SU-DHL-6 (cell line): ENCODE measurements at regions not wholly inside any gene's neighbourhood (a gene's known extent, or its start where the extent isn't known, plus 50 kb on each side); places are given as distances from the start of the nearest gene placed in this dataset.
"Not testable (repeated sequence)": the region's sequence is repeated elsewhere in the genome, so short reads cannot be mapped to it uniquely, and the experiment has no call there.

Experiments used
- H2AFZ ChIP-seq: fragments of 200-600 bp; sonication (generic); 2 replicates; pipeline ENCODE4 v1.6.1; 2014; ENCODE audit warnings: low read depth, mild to moderate bottlenecking, moderate library complexity, mixed read lengths, antibody characterized with exemption, low read length; ENCODE audit not compliant: severe bottlenecking
- H3F3A ChIP-seq: fragments of 200-600 bp; shearing (Covaris generic); 2 replicates; pipeline ENCODE4 v1.6.0; 2016; ENCODE audit warnings: antibody characterized with exemption, mild to moderate bottlenecking; ENCODE audit not compliant: insufficient read depth
- H3K27ac ChIP-seq: fragments of 200-600 bp; sonication (generic); 2 replicates; pipeline ENCODE4 v1.5.1; 2016; ENCODE audit warnings: low read depth, mild to moderate bottlenecking, low read length, moderate library complexity, mixed read lengths
- H3K27me3 ChIP-seq: fragments of 200-600 bp; sonication (generic), shearing (Covaris generic); 2 replicates; pipeline ENCODE4 v1.6.0; 2014; ENCODE audit warnings: mild to moderate bottlenecking, low read length
- H3K36me3 ChIP-seq: fragments of 200-600 bp; sonication (generic); 2 replicates; pipeline ENCODE4 v1.6.1; 2014; ENCODE audit warnings: mild to moderate bottlenecking, low read length, mixed read lengths
- H3K4me2 ChIP-seq: fragments of 300-600, 200-600 bp; shearing (Covaris generic), sonication (generic); 2 replicates; pipeline ENCODE4 v1.6.0; 2014; ENCODE audit warnings: low read length, low read depth, mild to moderate bottlenecking; ENCODE audit not compliant: poor library complexity, severe bottlenecking
- H3K4me3 ChIP-seq: fragments of 200-600 bp; sonication (generic); 2 replicates; pipeline ENCODE4 v1.5.1; 2014; ENCODE audit warnings: antibody characterized with exemption, low read length, mild to moderate bottlenecking, mixed read lengths; ENCODE audit not compliant: insufficient read depth, poor library complexity, severe bottlenecking
- H3K79me2 ChIP-seq: fragments of 200-600 bp; sonication (generic); 2 replicates; pipeline ENCODE4 v1.6.1; 2014; ENCODE audit warnings: mild to moderate bottlenecking, low read length, moderate library complexity; ENCODE audit not compliant: insufficient read depth
- H3K9ac ChIP-seq: fragments of 200-600 bp; sonication (generic); 2 replicates; pipeline ENCODE4 v1.7.0; 2014; ENCODE audit warnings: mild to moderate bottlenecking, low read length
- H3K9me2 ChIP-seq: fragments of 200-600 bp; sonication (generic); replicated peaks from 2 replicates; pipeline ENCODE4 v1.6.1; 2014; ENCODE audit warnings: low read length; ENCODE audit not compliant: insufficient read depth
- H3K9me3 ChIP-seq: fragments of 200-600 bp; sonication (generic); 2 replicates; pipeline ENCODE4 v1.6.1; 2014; ENCODE audit warnings: low read length, mixed read lengths; ENCODE audit not compliant: insufficient read depth
- H4K20me1 ChIP-seq: fragments of 200-600 bp; sonication (generic); 2 replicates; pipeline ENCODE4 v1.6.1; 2014; ENCODE audit warnings: low read depth, mild to moderate bottlenecking, antibody characterized with exemption, low read length, moderate library complexity, mixed read lengths
- CTCF ChIP-seq: fragments of 200-600 bp; sonication (generic); IDR thresholded peaks from one replicate; pipeline ENCODE4 v1.5.1; 2017; ENCODE audit warnings: antibody characterized with exemption, mild to moderate bottlenecking, low read length, moderate library complexity; ENCODE audit not compliant: insufficient read depth, poor library complexity, severe bottlenecking
- EZH2phosphoT487 ChIP-seq: fragments of 200-600 bp; sonication (generic), shearing (Covaris generic); conservative IDR thresholded peaks from 2 replicates; pipeline ENCODE4 v1.6.1; 2018; ENCODE audit warnings: mild to moderate bottlenecking, antibody characterized with exemption, low read length, moderate library complexity, mixed read lengths

- no peak overlapping the region for H3K4me2 ChIP-seq
- no peaks in the 10 kb centered on the region for H3F3A ChIP-seq
- no peaks in the 10 kb centered on the region for H3K79me2 ChIP-seq
- TF ChIP-seq CTCF = no peak
- TF ChIP-seq EZH2phosphoT487 = no peak
- no peaks in the 10 kb centered on the region for H4K20me1 ChIP-seq
- no peaks in the 10 kb centered on the region for H3K36me3 ChIP-seq
- H3K9me3 ChIP-seq = no peaks in the 10 kb centered on the region
- H3K27me3 ChIP-seq = no peaks in the 10 kb centered on the region
- no peak overlapping the region for H3K27ac ChIP-seq
- no peak overlapping the region for H3K9ac ChIP-seq
- H3K4me3 ChIP-seq = no peak overlapping the region
- no peak overlapping the region for H2AFZ ChIP-seq
- H3K9me2 ChIP-seq = no peaks in the 10 kb centered on the region
Measured at GRCh38 chr1:104266612-104267011, 516.9 kb downstream of the AMY1C start.

- not testable (repeated sequence) for H3K36me3 ChIP-seq, H3K4me3 ChIP-seq, H3K9ac ChIP-seq, H3K79me2 ChIP-seq, H3K27ac ChIP-seq, H4K20me1 ChIP-seq, H3K27me3 ChIP-seq, H3F3A ChIP-seq, H3K9me2 ChIP-seq, H3K9me3 ChIP-seq, H3K4me2 ChIP-seq, H2AFZ ChIP-seq
Measured at GRCh38 chr1:104288322-104288721, 538.6 kb downstream of the AMY1C start.

- Histone ChIP-seq H2AFZ (no peak overlapping the region), H3F3A (no peaks in the 10 kb centered on the region), H4K20me1 (no peaks in the 10 kb centered on the region), H3K27me3 (no peaks in the 10 kb centered on the region), H3K9ac (no peak overlapping the region), H3K27ac (no peak overlapping the region), H3K79me2 (no peaks in the 10 kb centered on the region), H3K9me2 (peaks cover 3% of the 10 kb centered on the region; the same call in 1 of the 2 replicates), H3K36me3 (no peaks in the 10 kb centered on the region), H3K4me2 (no peak overlapping the region), H3K4me3 (no peak overlapping the region), H3K9me3 (no peaks in the 10 kb centered on the region)
- TF ChIP-seq CTCF (no peak), EZH2phosphoT487 (no peak)
Measured at GRCh38 chr1:104291156-104291555, 541.5 kb downstream of the AMY1C start.

- Histone ChIP-seq H2AFZ (no peak overlapping the region), H3K36me3 (no peaks in the 10 kb centered on the region), H3K9me3 (no peaks in the 10 kb centered on the region), H3F3A (no peaks in the 10 kb centered on the region), H3K79me2 (no peaks in the 10 kb centered on the region), H3K9ac (no peak overlapping the region), H3K9me2 (peaks cover 3% of the 10 kb centered on the region; the same call in 1 of the 2 replicates), H4K20me1 (no peaks in the 10 kb centered on the region), H3K4me3 (no peak overlapping the region), H3K27me3 (no peaks in the 10 kb centered on the region), H3K4me2 (no peak overlapping the region), H3K27ac (no peak overlapping the region)
- no peak for TF ChIP-seq CTCF
- no peak for TF ChIP-seq EZH2phosphoT487
Measured at GRCh38 chr1:104294259-104294658, 544.6 kb downstream of the AMY1C start.
